Stimulated activated CD4-positive, alpha-beta T cell treated with anti-CD3 and anti-CD28 coated beads, Interleukin-4, amount 100 ng/mL, for 48 hours (primary cell): ENCODE measurements at regions not wholly inside any gene's neighbourhood (a gene's known extent, or its start where the extent isn't known, plus 50 kb on each side); places are given as distances from the start of the nearest gene placed in this dataset.
"Not testable (repeated sequence)": the region's sequence is repeated elsewhere in the genome, so short reads cannot be mapped to it uniquely, and the experiment has no call there.

Source experiments
- DNase-seq, 2 donors: peaks; one replicate each; pipeline ENCODE4 v3.0.0-alpha.2; 2020; ENCODE audit warnings: low read depth in 2 of 2

- no peak for DNase-seq
Measured at GRCh38 chr20:24418731-24419130, 50.7 kb upstream of the SYNDIG1 start.

GRCh38 chr20:24417485-24417884 is 51.9 kb upstream of the SYNDIG1 start:
- DNase-seq, result no peak

DNA sequence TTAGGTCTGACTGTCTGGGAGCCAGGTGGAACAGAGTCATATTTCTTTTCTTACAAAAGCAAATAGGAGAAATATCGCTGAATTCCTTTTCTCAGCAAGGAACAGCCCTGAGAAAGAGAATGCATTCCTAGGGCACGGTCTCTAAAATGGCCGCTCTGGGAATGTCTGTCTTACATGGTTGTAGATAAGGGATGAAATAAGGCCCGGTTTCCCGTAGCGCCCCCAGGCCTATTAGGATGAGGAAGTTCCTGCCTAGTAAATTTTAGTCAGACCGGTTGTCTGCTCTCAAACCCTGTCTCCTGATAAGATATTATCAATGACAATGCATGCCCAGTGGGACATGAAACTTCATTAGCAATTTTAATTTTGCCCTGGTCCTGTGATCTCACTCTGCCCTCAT is 54.0 kb upstream of the SYNDIG1 start:
- not testable (repeated sequence) for DNase-seq

DNA sequence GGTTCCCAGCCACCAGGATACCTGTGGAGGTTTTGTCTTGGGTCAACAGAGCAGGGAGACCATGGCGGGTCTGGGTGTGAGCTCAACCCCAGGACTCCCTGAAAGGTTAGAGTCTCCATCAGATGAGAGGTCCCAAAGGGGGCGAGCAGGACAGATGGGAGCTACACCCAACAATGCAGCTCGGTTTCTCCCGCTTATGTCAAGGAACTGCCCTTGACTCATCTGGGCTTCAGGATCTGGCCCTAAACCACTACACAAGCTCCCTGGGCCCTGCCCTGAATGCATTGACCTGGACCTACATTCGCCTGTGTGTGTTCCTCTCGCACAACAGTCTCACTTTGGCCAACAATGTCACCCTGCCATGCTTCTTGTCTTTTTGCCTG is 57.6 kb upstream of the SYNDIG1 start:
- DNase-seq, result no peak

DNA sequence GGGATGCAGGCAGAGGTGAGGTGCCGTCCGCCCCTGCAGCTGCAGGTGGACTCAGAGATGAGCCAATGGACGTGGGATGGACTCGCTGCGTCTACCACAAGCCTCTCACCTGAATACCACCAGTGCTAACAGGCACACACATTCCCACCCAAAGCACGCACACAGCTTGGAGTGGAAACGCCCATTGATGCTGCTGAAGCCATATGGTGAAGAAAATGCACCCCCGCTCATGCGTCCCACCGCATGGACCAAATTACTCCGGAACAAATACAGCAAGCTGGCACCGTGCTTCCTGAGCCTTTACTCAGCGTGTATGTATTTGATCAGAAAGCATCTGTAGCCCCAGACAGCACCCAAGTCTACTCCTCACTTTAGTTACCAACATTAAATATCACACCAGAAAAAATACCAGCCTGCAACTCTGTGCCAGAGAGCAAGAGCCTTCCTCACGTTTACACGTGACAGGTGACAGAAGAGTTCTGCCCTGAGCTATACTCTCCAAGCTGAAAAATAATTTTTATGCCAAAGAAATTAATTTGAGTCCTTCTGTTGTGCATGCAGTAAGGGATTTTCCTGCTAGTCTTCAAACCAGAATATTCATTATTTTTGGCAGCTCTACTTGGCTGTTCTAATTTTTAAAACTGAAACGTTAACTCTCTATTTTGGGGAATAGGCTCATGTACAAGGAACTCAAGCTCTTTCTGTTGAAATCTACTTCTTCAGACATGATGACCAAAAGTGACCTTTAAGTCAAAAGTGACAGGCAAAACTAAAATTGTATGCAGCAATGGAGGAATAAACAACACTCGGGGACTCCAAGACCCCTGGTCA is 58.2 kb upstream of the SYNDIG1 start:
- DNase-seq, result no peak

GRCh38 chr20:24407151-24407550 is 62.3 kb upstream of the SYNDIG1 start:
- no peak for DNase-seq

DNA sequence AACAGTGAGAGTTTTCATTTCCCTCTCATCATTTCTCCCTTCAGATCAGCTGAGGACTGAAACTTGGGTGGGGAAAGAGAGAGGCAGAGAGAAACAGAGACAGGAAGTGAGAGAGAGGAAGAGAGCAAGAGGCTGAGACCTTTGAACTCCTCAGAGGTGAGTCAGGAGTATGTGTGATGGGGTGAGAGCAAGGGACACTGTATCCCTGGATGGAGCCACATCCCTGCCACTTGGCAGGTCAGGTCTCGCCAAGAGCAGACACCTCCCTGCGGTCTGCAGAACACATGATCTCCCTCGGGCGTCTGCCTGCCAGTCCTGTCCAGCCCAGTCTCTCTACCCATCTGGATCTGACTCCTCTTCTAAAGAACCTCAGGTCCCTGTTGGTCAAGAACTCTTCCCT is 62.7 kb upstream of the SYNDIG1 start:
- no peak for DNase-seq

GRCh38 chr20:24406251-24406650 is 63.2 kb upstream of the SYNDIG1 start:
- no peak for DNase-seq

GRCh38 chr20:24405810-24406209 is 63.6 kb upstream of the SYNDIG1 start:
- DNase-seq, result no peak

DNA sequence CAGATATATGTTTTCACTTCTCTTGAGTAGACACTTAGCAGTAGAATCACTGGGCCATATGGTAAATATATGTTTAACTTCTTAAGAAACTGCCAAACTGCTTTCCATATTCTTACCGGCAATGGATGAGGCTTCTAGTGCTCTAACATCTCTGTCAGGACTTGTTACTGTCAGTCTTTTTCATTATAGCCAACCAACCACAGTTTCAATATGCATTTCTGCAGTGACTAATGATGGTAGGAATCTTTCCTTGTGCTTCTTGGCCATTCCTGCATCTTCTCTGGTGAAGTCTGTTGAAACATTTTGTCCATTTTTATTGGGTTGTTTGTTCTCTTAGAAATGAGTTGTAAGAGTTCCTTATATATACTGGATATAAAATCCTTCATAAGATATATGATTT is 66.0 kb upstream of the SYNDIG1 start:
- no peak for DNase-seq

DNA sequence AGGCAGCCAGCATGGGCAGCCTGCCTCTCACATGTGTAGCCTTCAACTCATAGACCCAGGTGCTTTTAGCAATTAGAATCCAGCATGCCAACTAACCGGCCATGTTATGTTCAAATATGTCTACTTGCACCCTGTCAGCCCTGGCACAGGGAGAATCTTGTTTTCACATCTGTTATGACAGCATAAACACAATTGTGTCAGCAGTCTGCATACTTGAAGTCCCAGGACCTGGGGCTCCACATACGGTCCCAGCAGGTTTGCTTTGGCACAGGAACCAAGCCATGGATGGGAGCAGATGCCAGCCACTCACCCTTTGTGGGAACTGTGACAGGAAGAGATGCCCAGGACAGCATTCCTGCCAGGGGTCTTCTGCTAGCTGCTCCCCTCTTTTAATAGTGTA is 67.2 kb upstream of the SYNDIG1 start:
- no peak for DNase-seq

DNA sequence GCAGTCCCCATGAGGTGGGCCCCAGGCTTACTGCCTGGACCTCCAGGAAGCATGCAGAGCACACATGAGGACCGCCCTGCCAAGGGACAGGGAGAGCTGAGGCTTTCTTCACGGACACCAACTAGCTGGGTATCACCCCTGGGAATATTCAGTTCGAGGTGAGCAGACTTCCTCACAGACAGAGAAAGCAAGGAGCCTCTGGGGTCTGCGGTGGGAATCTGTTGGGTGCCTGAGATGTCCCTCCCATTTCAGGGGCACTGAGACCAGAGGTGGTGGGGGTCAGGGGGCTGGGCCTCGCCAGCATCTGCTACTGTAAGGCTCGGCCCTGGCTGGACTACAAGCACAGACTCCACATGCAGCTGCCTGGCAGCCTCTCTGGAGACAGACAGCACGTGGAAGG is 74.3 kb upstream of the SYNDIG1 start:
- DNase-seq, result no peak

- no peak for DNase-seq
Measured at GRCh38 chr20:24393903-24394302, 75.5 kb upstream of the SYNDIG1 start.

GRCh38 chr20:24392612-24393011 is 76.8 kb upstream of the SYNDIG1 start:
- DNase-seq, result no peak

GRCh38 chr20:24389686-24390085 is 79.7 kb upstream of the SYNDIG1 start:
- peak in 1 of 2 donors; percentile 3 for DNase-seq

DNA sequence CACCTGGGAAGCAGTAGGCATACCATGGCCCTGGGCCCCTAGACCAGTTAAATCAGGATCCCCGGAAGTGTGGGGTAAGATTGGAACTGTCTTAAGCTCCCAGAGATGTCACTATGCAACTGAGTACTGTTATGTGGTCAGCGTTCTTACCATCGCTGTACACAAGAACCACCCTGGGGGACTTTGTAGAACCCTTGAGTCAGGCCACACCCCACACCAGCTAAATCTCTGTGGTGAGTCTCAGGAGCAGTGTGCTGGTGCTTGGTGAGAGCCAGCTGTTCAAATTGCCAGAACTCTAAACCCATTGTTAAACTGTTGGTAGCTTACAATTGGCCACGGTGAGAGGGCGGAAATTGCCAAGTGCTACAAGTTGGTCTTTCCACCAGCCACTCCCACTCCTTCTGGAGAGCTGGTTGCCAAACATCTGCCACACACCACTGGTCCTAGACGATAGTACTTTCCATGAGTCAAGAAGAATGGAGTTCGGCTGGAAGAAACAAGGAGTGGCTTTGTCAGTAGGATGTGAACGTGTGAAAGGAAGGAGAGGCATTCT is 80.5 kb upstream of the SYNDIG1 start:
- DNase-seq, result no peak

DNA sequence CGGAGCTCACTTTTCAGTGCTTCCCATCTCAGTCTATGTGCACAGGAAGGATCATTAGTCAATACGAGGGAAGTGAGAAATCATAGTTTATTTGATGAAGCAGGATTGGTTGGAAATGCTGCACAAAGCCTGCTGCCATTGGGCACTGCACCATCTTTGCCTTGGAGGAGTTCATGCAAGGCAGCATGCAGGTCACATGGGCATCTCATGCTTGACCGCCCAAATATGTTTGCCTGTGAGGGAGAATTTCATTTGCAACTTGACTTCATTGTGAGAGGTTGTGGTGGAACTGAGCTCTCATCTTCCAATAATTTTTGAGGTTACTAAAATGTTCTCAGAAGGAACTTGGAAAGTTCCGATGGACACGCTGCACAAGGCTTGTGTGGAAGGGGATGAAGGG is 83.9 kb upstream of the SYNDIG1 start:
- no peak for DNase-seq

DNA sequence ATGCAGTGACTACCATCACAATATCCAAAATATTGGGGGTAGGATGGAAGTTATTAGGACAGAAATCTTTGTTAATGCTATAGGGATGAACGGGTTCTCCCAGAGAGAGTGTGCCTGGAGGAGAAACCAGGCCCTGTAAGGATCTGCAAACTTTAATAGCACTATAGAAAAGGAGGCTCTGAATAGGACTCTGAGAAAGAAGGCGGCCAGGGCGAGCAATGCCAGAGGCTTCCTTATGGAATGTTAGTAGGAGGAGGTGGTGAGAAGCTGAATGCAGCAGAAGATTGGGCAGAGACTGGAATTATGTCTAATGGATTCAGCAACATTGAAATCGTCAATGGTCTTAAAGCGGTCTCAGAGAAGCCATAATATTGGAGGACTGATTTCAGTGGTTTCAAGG is 84.6 kb upstream of the SYNDIG1 start:
- DNase-seq, result no peak

- DNase-seq, result no peak
Measured at GRCh38 chr20:24382743-24383142, 86.7 kb upstream of the SYNDIG1 start.

- no peak for DNase-seq
Measured at GRCh38 chr20:24382331-24382730, 87.1 kb upstream of the SYNDIG1 start.

GRCh38 chr20:24381886-24382285 is 87.5 kb upstream of the SYNDIG1 start:
- DNase-seq, result no peak

- no peak for DNase-seq
Measured at GRCh38 chr20:24379484-24379927, 89.9 kb upstream of the SYNDIG1 start.

GRCh38 chr20:24378661-24379483 is 90.6 kb upstream of the SYNDIG1 start:
- no peak for DNase-seq
